Globus pallidus (tissue), 1 donor: ENCODE measurements at regions not wholly inside any gene's neighbourhood (a gene's known extent, or its start where the extent isn't known, plus 50 kb on each side); places are given as distances from the start of the nearest gene placed in this dataset.
"Not testable (repeated sequence)": the region's sequence is repeated elsewhere in the genome, so short reads cannot be mapped to it uniquely, and the experiment has no call there.

Experiments
- DNase-seq: peaks from one replicate; pipeline ENCODE4 v3.0.0-alpha.2; 2015; ENCODE audit warnings: low spot score

- DNase-seq, result no peak
These were observed 75.2 kb upstream of the TOP3B start for GRCh38 chr22:22057617-22058378.

- DNase-seq, result not testable (repeated sequence)
These were observed 74.4 kb upstream of the TOP3B start for GRCh38 chr22:22056809-22057594.

GRCh38 chr22:22052548-22053139 lies 70.1 kb upstream of the TOP3B start:
- not testable (repeated sequence) for DNase-seq

GRCh38 chr22:22051032-22051431 lies 68.4 kb upstream of the TOP3B start:
- not testable (repeated sequence) for DNase-seq

GRCh38 chr22:22050141-22050775 lies 67.7 kb upstream of the TOP3B start:
- no peak for DNase-seq

GRCh38 chr22:22049684-22050083 lies 67.1 kb upstream of the TOP3B start:
- DNase-seq, result no peak

GRCh38 chr22:22048981-22049531 lies 66.5 kb upstream of the TOP3B start:
- no peak for DNase-seq

GRCh38 chr22:22048318-22048942 lies 65.8 kb upstream of the TOP3B start:
- DNase-seq, result no peak

GRCh38 chr22:22047776-22048175 lies 65.2 kb upstream of the TOP3B start:
- DNase-seq, result no peak

- DNase-seq, result no peak
These were observed 64.7 kb upstream of the TOP3B start for GRCh38 chr22:22047266-22047665.

GRCh38 chr22:22046370-22046769 lies 63.8 kb upstream of the TOP3B start:
- no peak for DNase-seq

- DNase-seq, result no peak
These were observed 63.2 kb upstream of the TOP3B start for GRCh38 chr22:22045571-22046335.

GRCh38 chr22:22044153-22044552 lies 61.6 kb upstream of the TOP3B start:
- DNase-seq, result no peak

GRCh38 chr22:22043296-22044078 lies 60.9 kb upstream of the TOP3B start:
- no peak for DNase-seq

- no peak for DNase-seq
These were observed 60.2 kb upstream of the TOP3B start for GRCh38 chr22:22042599-22043295.

- no peak for DNase-seq
These were observed 59.4 kb upstream of the TOP3B start for GRCh38 chr22:22042009-22042408.

- DNase-seq, result no peak
These were observed 58.3 kb upstream of the TOP3B start for GRCh38 chr22:22040908-22041307.

GRCh38 chr22:22040472-22040871 lies 57.9 kb upstream of the TOP3B start:
- no peak for DNase-seq

- no peak for DNase-seq
These were observed 56.9 kb upstream of the TOP3B start for GRCh38 chr22:22039286-22040074.
